A673 (cell line): ENCODE measurements at regions not wholly inside any gene's neighbourhood (a gene's known extent, or its start where the extent isn't known, plus 50 kb on each side); places are given as distances from the start of the nearest gene placed in this dataset.

Experiments used
- BruUV-seq: library from RNA; stranded (reverse); fragments of 400-500 nt; replicated peaks from 2 replicates; lab custom pipeline; 2021; lab: Mats Ljungman, UMichigan
- CTCF ChIA-PET: fragments of 300-600 bp; sonication (Branson Sonifier 250); formaldehyde crosslinking; loops from one replicate; lab custom pipeline; 2022; ENCODE audit warnings: antibody characterized with exemption; lab: Charles Lee
- POLR2A ChIA-PET: fragments of 300-600 bp; sonication (Branson Sonifier 250); formaldehyde crosslinking; loops from one replicate; lab custom pipeline; 2022; ENCODE audit warnings: antibody characterized with exemption; ENCODE audit not compliant: low non-redundant PET; lab: Charles Lee
- DNase-seq: peaks from one replicate; pipeline ENCODE4 v3.0.0-alpha.2; 2015; ENCODE audit warnings: low spot score
- H3K27ac ChIP-seq: fragments of 200-600 bp; sonication (generic); 2 replicates; pipeline ENCODE4 v1.5.1; 2016; ENCODE audit warnings: mixed run types, low read depth, mild to moderate bottlenecking, mixed read lengths, antibody characterized with exemption, low read length; ENCODE audit not compliant: poor library complexity, severe bottlenecking
- H3K27me3 ChIP-seq: fragments of 200-600 bp; sonication (generic); replicated peaks from 2 replicates; pipeline ENCODE4 v1.6.1; 2017; ENCODE audit warnings: mixed run types, low read depth, mild to moderate bottlenecking, mixed read lengths, antibody characterized with exemption, low read length; ENCODE audit not compliant: insufficient read depth, poor library complexity
- H3K36me3 ChIP-seq: fragments of 200-600 bp; sonication (generic); 2 replicates; pipeline ENCODE4 v1.6.1; 2016; ENCODE audit warnings: mixed run types, mild to moderate bottlenecking, mixed read lengths, antibody characterized with exemption, low read length; ENCODE audit not compliant: insufficient read depth, poor library complexity, severe bottlenecking
- H3K4me1 ChIP-seq: fragments of 200-600 bp; sonication (generic); 2 replicates; pipeline ENCODE4 v1.6.1; 2017; ENCODE audit warnings: mixed run types, mild to moderate bottlenecking, mixed read lengths, antibody characterized with exemption, low read length; ENCODE audit not compliant: insufficient read depth, poor library complexity, severe bottlenecking
- H3K4me3 ChIP-seq: fragments of 200-600 bp; sonication (generic); 2 replicates; pipeline ENCODE4 v1.5.1; 2016; ENCODE audit warnings: low read depth, mixed run types, mild to moderate bottlenecking, mixed read lengths, low read length; ENCODE audit not compliant: poor library complexity, severe bottlenecking
- H3K9me3 ChIP-seq: fragments of 200-600 bp; sonication (generic); 2 replicates; pipeline ENCODE4 v1.6.1; 2016; ENCODE audit warnings: mixed run types, low read depth, mild to moderate bottlenecking, mixed read lengths, antibody characterized with exemption, low read length; ENCODE audit not compliant: poor library complexity, severe bottlenecking
- CTCF ChIP-seq: fragments of 300-800, 200-600 bp; sonication (generic); conservative IDR thresholded peaks from 2 replicates; pipeline ENCODE4 v1.5.1; 2017; ENCODE audit warnings: low read depth, mild to moderate bottlenecking, antibody characterized with exemption, low read length, moderate library complexity, mixed read lengths
- EZH2 ChIP-seq: fragments of 200-600 bp; sonication (generic); IDR thresholded peaks from 2 replicates; pipeline ENCODE4 v1.6.1; 2017; ENCODE audit warnings: borderline replicate concordance, low read depth, mild to moderate bottlenecking, mixed read lengths, antibody characterized with exemption, low read length; ENCODE audit not compliant: poor library complexity, severe bottlenecking
- intact Hi-C: fragments of 100-400 bp; cut with micrococcal nuclease; formaldehyde crosslinking; loops from one replicate; pipeline ENCODE4 v1.10.0; 2022; ENCODE audit not compliant: unreplicated experiment

- no peak for DNase-seq
- no peak for TF ChIP-seq CTCF
- no peak for TF ChIP-seq EZH2
- no TSS peak for BruUV-seq
- POLR2A ChIA-PET = no interaction called here
- intact Hi-C loops = no loop called here
- H3K4me1 ChIP-seq = no peaks in the 10 kb centered on the region
- H3K4me3 ChIP-seq = no peak overlapping the region
- H3K27ac ChIP-seq = no peak overlapping the region
- no peaks in the 10 kb centered on the region for H3K27me3 ChIP-seq
- no peaks in the 10 kb centered on the region for H3K36me3 ChIP-seq
- CTCF ChIA-PET = no interaction called here
- no peaks in the 10 kb centered on the region for H3K9me3 ChIP-seq
Measured at GRCh38 chr17:65473363-65473762, 88.1 kb downstream of the AXIN2 start.

- no peak for DNase-seq
- POLR2A ChIA-PET = interaction anchor here (0.6 kb wide), 1 partner anchor 312 kb away, joined by 3 read pairs; no protein-coding TSS in a partner anchor
- CTCF ChIA-PET = no interaction called here
Measured at GRCh38 chr17:65472666-65473309, 88.7 kb downstream of the AXIN2 start.

GRCh38 chr17:65470783-65471182 is 90.7 kb downstream of the AXIN2 start:
- no peak for DNase-seq
- Histone ChIP-seq H3K27me3 (no peaks in the 10 kb centered on the region), H3K27ac (no peak overlapping the region), H3K4me1 (no peaks in the 10 kb centered on the region), H3K9me3 (no peaks in the 10 kb centered on the region), H3K4me3 (no peak overlapping the region), H3K36me3 (no peaks in the 10 kb centered on the region)
- BruUV-seq = no TSS peak
- POLR2A ChIA-PET = no interaction called here
- no peak for TF ChIP-seq EZH2
- no peak for TF ChIP-seq CTCF
- CTCF ChIA-PET = no interaction called here
- intact Hi-C loops = no loop called here

More at GRCh38 chr17:65472666-65473309, 88.7 kb downstream of the AXIN2 start:
- no peaks in the 10 kb centered on the region for H3K4me1 ChIP-seq
- no peak overlapping the region for H3K4me3 ChIP-seq
- intact Hi-C loops = no loop called here
- no peaks in the 10 kb centered on the region for H3K9me3 ChIP-seq
- BruUV-seq = no TSS peak
- no peaks in the 10 kb centered on the region for H3K27me3 ChIP-seq
- no peak for TF ChIP-seq EZH2
- TF ChIP-seq CTCF = no peak
- H3K36me3 ChIP-seq = no peaks in the 10 kb centered on the region
- H3K27ac ChIP-seq = no peak overlapping the region
